HepG2 (cell line): ENCODE measurements at regions not wholly inside any gene's neighbourhood (a gene's known extent, or its start where the extent isn't known, plus 50 kb on each side); places are given as distances from the start of the nearest gene placed in this dataset.

ENCODE experiments used
- EP300 ChIP-seq, 3 experiments: sonication (generic) in 1 of 3; formaldehyde crosslinking in 1 of 3; IDR thresholded peaks; 2 replicates each; pipeline versions ENCODE4 v1.5.1 to v1.6.1; 2011 to 2020; ENCODE audit warnings: low read depth in 2 of 3, low read length in 2 of 3, borderline replicate concordance in 1 of 3, improper control_type of control experiment in 1 of 3, mild to moderate bottlenecking in 1 of 3, missing genetic modification reagents in 1 of 3, moderate library complexity in 1 of 3
- EZH2 ChIP-seq: conservative IDR thresholded peaks from 2 replicates; pipeline ENCODE4 v1.6.1; 2012; ENCODE audit warnings: mild to moderate bottlenecking, low read depth, low read length, moderate library complexity
- GABPA ChIP-seq, 2 experiments: IDR thresholded peaks; 2 replicates each; pipeline ENCODE4 v1.6.1; 2011 to 2016; ENCODE audit warnings: low read depth in 2 of 2, low read length in 1 of 2, missing biosample characterization in 1 of 2, missing genetic modification characterization in 1 of 2
- MAZ ChIP-seq, 2 experiments: sonication (generic) in 1 of 2; formaldehyde crosslinking in 1 of 2; IDR thresholded peaks; 2 replicates each; pipeline versions ENCODE4 v1.5.0 to v1.6.1; 2012 to 2020; ENCODE audit warnings: low read depth in 2 of 2, mild to moderate bottlenecking in 2 of 2, borderline replicate concordance in 1 of 2, improper control_type of control experiment in 1 of 2, low read length in 1 of 2, missing genetic modification reagents in 1 of 2, moderate library complexity in 1 of 2
- NR2F1 ChIP-seq, 2 experiments: fragments of 450-650 bp in 1 of 2; formaldehyde crosslinking in 1 of 2; IDR thresholded peaks; 2 replicates each; pipeline versions ENCODE4 v1.5.0 to v1.6.1; 2016 to 2020; ENCODE audit warnings: mild to moderate bottlenecking in 1 of 2, missing compliant biosample characterization in 1 of 2, missing genetic modification reagents in 1 of 2, moderate library complexity in 1 of 2
- TARDBP ChIP-seq: sonication (generic); formaldehyde crosslinking; IDR thresholded peaks from 2 replicates; pipeline ENCODE4 v1.8.0; 2022; ENCODE audit warnings: mild to moderate bottlenecking, missing genetic modification reagents
- ZNF382 ChIP-seq: sonication (generic); formaldehyde crosslinking; IDR thresholded peaks from 2 replicates; pipeline ENCODE4 v1.5.0; 2020; ENCODE audit warnings: missing genetic modification reagents, mild to moderate bottlenecking, borderline replicate concordance
- ZNF530 ChIP-seq: sonication (generic); formaldehyde crosslinking; IDR thresholded peaks from 2 replicates; pipeline ENCODE4 v1.5.0; 2020; ENCODE audit warnings: low read depth, mild to moderate bottlenecking, missing genetic modification reagents
- ZZZ3 ChIP-seq: sonication (generic); formaldehyde crosslinking; IDR thresholded peaks from 2 replicates; pipeline ENCODE4 v1.4.0; 2020; ENCODE audit warnings: missing genetic modification reagents, mild to moderate bottlenecking, borderline replicate concordance
- TF ChIP-seq, protein P1 (sequence below): sonication (generic); formaldehyde crosslinking; IDR thresholded peaks from 2 replicates; pipeline ENCODE4 v1.5.0; 2020; ENCODE audit warnings: mild to moderate bottlenecking, missing genetic modification reagents, moderate library complexity
- TF ChIP-seq, protein P2 (sequence below): sonication (generic); formaldehyde crosslinking; IDR thresholded peaks from 2 replicates; pipeline ENCODE4 v1.4.0; 2020; ENCODE audit warnings: mild to moderate bottlenecking, missing genetic modification reagents

DNA sequence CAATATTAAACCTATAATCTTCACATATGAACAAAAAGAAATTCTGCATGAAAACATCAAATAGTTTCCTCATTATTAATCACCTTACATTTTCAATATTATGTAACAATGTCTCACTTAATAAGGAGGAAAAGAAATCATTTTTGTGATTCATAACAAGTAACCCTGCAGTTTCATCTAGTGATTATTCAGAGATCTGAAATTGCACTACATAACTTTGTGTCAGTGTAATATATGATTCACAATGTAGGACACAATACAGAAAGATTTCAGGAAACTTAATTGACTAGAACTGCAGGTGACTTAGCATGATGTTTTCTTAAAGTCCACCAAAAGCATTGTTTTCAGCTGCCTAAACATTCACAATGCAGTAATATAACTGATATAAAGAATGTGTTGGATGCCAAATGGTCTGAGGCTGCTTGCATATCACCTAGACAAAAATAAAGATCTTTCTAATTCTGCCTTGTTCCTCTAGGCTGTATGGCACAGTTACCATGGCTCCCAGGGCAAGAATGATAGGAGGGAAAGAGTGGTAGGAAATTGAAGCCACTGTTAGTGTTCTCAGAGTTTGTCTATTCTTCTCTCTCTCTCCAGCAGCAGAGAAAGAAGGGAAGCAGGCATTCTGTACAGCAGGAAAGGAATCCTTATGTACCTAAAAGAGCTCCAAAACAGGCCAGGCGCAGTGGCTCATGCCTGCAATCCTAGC, 366.6 kb downstream of the FSIP2 start:
- TF ChIP-seq MAZ (IDR thresholded peaks at IDR 0.05; ENCODE audit: borderline replicate concordance, low read depth, low read length) (no peak), MAZ (CRISPR knock-in tag; IDR thresholded peaks at IDR 0.05; ENCODE audit: low read depth) (no peak), NR2F1 (CRISPR knock-in tag; IDR thresholded peaks at IDR 0.05) (no peak), GABPA (IDR thresholded peaks at IDR 0.05; ENCODE audit: low read depth, low read length) (no peak), GABPA (CRISPR knock-in tag; IDR thresholded peaks at IDR 0.05; ENCODE audit: low read depth) (no peak), EP300 (IDR thresholded peaks at IDR 0.05; ENCODE audit: low read depth in 2 of 2, low read length in 2 of 2) (no peak), EP300 (CRISPR knock-in tag; IDR thresholded peaks at IDR 0.05; ENCODE audit: borderline replicate concordance) (no peak), TARDBP (CRISPR knock-in tag) (no peak), ZNF530 (CRISPR knock-in tag) (no peak), ZNF382 (CRISPR knock-in tag) (no peak), ZZZ3 (CRISPR knock-in tag) (no peak), EZH2 (no peak)
- TF ChIP-seq, protein P1, sequence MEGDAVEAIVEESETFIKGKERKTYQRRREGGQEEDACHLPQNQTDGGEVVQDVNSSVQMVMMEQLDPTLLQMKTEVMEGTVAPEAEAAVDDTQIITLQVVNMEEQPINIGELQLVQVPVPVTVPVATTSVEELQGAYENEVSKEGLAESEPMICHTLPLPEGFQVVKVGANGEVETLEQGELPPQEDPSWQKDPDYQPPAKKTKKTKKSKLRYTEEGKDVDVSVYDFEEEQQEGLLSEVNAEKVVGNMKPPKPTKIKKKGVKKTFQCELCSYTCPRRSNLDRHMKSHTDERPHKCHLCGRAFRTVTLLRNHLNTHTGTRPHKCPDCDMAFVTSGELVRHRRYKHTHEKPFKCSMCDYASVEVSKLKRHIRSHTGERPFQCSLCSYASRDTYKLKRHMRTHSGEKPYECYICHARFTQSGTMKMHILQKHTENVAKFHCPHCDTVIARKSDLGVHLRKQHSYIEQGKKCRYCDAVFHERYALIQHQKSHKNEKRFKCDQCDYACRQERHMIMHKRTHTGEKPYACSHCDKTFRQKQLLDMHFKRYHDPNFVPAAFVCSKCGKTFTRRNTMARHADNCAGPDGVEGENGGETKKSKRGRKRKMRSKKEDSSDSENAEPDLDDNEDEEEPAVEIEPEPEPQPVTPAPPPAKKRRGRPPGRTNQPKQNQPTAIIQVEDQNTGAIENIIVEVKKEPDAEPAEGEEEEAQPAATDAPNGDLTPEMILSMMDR (CRISPR knock-in tag), result no peak
- TF ChIP-seq, protein P2, sequence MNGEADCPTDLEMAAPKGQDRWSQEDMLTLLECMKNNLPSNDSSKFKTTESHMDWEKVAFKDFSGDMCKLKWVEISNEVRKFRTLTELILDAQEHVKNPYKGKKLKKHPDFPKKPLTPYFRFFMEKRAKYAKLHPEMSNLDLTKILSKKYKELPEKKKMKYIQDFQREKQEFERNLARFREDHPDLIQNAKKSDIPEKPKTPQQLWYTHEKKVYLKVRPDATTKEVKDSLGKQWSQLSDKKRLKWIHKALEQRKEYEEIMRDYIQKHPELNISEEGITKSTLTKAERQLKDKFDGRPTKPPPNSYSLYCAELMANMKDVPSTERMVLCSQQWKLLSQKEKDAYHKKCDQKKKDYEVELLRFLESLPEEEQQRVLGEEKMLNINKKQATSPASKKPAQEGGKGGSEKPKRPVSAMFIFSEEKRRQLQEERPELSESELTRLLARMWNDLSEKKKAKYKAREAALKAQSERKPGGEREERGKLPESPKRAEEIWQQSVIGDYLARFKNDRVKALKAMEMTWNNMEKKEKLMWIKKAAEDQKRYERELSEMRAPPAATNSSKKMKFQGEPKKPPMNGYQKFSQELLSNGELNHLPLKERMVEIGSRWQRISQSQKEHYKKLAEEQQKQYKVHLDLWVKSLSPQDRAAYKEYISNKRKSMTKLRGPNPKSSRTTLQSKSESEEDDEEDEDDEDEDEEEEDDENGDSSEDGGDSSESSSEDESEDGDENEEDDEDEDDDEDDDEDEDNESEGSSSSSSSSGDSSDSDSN (CRISPR knock-in tag), result no peak
